Uterus (tissue), 2 donors: ENCODE measurements at regions not wholly inside any gene's neighbourhood (a gene's known extent, or its start where the extent isn't known, plus 50 kb on each side); places are given as distances from the start of the nearest gene placed in this dataset.

Experiments used
- CTCF ChIP-seq, 4 experiments: fragments of 200-600 bp in 2 of 4; fragments of 450-650 bp in 2 of 4; sonication (generic) in 2 of 4; IDR thresholded peaks; one replicate each; pipeline ENCODE4 v1.5.1; 2016 to 2019; ENCODE audit warnings: antibody characterized with exemption in 4 of 4, mild to moderate bottlenecking in 2 of 4, moderate library complexity in 1 of 4
- POLR2A ChIP-seq, 2 donors: fragments of 450-650 bp; IDR thresholded peaks; one replicate each; pipeline ENCODE4 v1.6.1; 2016; ENCODE audit warnings: antibody characterized with exemption in 2 of 2, mild to moderate bottlenecking in 1 of 2, moderate library complexity in 1 of 2

GRCh38 chr5:161051920-161052500, 200.0 kb upstream of the ATP10B start:
- TF ChIP-seq CTCF (IDR thresholded peaks at IDR 0.05) (no peak), POLR2A (IDR thresholded peaks at IDR 0.05) (no peak)
